Omental fat pad (tissue), 3 donors: ENCODE measurements at regions not wholly inside any gene's neighbourhood (a gene's known extent, or its start where the extent isn't known, plus 50 kb on each side); places are given as distances from the start of the nearest gene placed in this dataset.

Experiments used
- ATAC-seq: fragments of 150-250 bp; one replicate; pipeline ENCODE4 v1.9.1; 2016; ENCODE audit warnings: mild to moderate bottlenecking, moderate library complexity; ENCODE audit not compliant: low FRiP score
- DNase-seq: peaks from one replicate; pipeline ENCODE4 v3.0.0-alpha.2; 2019; ENCODE audit warnings: low spot score
- TF ChIP-seq, protein P1 (sequence below), 3 donors: fragments of 450-650 bp; IDR thresholded peaks; one replicate each; pipeline ENCODE4 v1.5.1; 2016 to 2017; ENCODE audit warnings: antibody characterized with exemption in 3 of 3, mild to moderate bottlenecking in 3 of 3, moderate library complexity in 2 of 3

DNA sequence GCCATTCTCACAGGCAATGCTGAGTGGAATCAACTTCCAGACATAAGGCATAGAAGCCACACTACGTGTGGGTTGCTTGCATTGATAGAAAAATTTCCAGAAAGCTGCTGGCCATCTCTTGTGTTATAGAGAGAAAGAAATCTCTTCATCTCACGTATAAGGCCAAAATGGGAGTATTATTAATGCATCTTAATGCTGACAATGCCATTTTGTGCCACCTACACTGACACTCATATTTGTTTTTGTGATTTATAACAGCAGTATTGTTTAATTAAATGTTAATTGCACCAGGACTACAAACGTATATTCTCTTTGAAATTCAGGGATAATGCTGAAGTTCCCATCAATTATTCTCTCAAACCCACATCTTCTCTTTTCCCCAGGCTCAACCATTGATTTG, 56.1 kb upstream of the TMEM132D start:
- DNase-seq = no peak
- TF ChIP-seq, protein P1, sequence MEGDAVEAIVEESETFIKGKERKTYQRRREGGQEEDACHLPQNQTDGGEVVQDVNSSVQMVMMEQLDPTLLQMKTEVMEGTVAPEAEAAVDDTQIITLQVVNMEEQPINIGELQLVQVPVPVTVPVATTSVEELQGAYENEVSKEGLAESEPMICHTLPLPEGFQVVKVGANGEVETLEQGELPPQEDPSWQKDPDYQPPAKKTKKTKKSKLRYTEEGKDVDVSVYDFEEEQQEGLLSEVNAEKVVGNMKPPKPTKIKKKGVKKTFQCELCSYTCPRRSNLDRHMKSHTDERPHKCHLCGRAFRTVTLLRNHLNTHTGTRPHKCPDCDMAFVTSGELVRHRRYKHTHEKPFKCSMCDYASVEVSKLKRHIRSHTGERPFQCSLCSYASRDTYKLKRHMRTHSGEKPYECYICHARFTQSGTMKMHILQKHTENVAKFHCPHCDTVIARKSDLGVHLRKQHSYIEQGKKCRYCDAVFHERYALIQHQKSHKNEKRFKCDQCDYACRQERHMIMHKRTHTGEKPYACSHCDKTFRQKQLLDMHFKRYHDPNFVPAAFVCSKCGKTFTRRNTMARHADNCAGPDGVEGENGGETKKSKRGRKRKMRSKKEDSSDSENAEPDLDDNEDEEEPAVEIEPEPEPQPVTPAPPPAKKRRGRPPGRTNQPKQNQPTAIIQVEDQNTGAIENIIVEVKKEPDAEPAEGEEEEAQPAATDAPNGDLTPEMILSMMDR (IDR thresholded peaks at IDR 0.05) = no peak
- ATAC-seq = no peak

DNA sequence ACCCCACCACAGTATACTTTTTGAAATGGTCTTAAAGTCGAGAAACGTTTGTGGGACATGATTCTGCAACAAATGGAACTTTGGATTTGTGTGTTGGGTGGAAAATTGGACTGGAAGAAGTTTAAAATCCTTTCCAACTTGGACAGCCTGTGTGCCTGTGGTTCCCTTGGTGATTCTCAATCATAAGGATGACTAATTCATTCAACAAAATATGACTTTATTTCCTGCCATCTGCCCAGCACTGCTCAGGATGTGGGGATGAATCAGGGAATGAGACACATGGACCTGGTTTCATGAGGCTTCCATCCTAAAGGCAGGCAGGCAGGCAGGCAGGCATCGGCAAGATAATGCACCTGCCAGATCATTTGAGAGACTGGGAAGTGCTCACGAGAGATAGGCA, 57.3 kb upstream of the TMEM132D start:
- TF ChIP-seq, protein P1 (IDR thresholded peaks at IDR 0.05) = no peak
- ATAC-seq = no peak
- DNase-seq = no peak

DNA sequence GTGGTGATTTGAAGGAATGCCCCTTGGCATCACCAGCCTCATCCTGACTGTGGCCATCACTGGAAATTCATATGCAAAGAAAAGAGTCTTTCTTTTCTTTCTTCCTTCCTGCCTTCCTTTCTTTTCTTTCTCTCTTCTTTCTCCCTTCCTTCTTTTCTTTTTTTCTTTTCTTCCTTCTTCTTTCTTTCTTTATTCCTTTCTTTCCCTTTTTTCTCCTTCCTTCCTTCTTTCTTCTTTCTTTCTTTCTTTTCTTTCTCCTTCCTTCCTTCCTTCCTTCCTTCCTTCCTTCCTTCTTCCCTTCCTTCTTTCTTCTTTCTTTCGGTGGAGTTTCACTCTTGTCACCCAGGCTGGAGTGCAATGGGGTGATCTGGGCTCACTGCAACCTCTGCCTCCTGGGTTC, 58.0 kb upstream of the TMEM132D start:
- no peak for DNase-seq
- no peak for ATAC-seq
- TF ChIP-seq, protein P1 (IDR thresholded peaks at IDR 0.05) = no peak

DNA sequence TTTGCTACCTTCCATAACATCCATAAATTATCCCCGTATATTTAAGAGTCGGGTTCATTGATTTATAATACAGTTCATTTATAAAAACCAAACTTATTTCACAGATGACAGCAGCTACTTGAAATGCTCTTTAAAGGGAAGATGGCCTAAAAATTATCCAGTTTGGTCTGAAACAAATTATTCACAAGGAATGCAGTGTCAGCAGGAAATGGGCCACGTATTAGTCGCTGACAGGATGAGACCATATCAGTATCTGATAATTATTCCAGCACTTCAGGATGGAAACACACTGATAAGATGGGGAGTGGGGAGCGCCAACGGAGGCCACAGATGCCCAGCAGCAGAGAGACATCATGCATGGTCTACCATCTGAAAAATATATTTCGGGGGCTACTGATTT, 60.5 kb upstream of the TMEM132D start:
- TF ChIP-seq, protein P1 (IDR thresholded peaks at IDR 0.05) = no peak
- no peak for DNase-seq
- no peak for ATAC-seq

DNA sequence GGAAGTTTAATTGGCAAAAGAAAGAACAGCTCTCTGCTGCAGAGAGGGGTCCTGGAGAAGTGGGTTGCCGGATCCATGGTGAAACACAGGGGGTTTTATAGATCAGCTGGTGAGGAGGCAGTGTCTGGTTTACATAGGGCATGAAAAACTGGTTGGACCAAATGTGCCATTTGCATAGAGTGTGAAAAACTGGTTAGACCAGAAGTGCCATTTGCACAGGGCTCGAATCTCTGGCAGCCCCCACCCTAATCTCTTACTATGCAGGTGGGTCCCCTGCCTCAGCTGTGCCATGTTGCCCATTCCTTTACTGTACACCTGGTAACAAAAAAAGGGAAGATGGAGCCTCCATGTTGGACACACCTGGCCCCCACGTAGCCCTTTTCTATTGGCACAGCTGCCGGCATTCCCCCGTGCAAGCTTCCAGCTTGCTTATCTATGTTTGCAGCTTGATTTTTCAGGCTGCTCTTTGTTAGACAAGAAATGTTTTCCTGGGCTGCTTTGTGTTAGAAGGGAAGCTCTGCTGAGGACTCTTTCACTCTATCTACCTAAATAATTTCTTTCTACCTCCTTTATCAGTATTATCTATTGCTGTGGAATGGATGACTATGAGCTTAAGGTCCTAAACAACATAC, 61.1 kb upstream of the TMEM132D start:
- ATAC-seq (no peak), DNase-seq (no peak)
- TF ChIP-seq, protein P1 (IDR thresholded peaks at IDR 0.05) = no peak

DNA sequence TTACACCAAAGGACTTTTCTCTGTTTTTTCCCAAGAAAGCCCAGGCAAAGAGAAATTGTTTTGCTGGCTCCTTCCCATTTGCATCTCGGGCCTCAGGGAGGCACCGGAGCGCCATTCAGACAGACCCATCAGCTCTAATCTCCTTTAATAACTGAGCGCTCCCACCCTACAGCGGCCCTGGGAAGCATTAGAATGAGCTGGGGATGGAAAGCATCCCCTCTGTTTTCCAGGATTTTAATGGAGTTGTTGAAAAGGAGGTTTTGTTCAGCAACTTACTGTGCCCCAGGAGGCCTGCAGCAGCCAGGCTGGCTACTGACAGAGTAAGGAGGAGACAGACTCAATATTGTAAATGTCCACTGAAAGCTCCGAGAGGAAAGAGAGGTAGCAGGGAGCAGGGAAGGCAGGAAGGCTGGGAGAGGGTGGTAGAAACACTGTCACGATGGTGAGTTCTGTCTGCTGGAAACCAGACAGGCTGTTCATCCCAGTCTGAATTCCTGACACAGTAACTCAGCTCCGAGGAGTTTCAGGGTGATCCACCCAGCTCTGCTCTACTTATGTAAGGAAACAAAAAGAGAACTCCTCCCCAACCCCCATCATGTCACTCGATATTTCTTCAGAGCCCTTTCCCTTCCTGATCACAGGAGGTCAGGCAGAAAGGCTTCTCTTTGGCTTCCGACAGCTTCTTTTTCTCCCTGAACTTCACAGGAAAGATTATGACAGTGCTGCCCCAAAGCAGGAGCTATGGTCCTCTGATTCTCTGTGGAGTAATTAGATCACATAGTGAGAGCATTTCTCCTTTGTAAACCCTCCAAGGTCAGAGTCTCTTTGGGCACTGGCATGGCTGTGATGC, 62.5 kb upstream of the TMEM132D start:
- ATAC-seq (no peak), DNase-seq (no peak)
- TF ChIP-seq, protein P1 (IDR thresholded peaks at IDR 0.05) = no peak

DNA sequence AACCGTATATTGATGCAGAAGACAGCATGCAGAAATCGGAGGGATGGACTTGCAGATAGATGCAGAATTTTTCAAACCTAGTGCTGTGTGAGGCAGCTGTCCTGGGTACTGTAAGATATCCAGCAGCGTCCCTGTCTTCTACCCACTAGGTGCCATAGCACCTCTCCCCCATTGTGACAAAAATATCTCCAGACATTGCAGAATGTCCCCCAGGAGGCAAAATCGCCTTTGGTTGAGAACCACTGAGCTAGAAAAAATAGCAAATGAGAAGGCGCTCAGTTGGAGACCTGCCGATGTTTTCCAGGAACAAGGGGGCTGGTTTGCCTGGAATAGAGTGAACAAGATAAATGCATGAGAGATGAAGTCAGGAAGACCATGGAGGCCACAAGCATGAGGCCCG, 67.9 kb upstream of the TMEM132D start:
- no peak for ATAC-seq
- TF ChIP-seq, protein P1 (IDR thresholded peaks at IDR 0.05) = no peak
- DNase-seq = no peak
